K562 (cell line): ENCODE measurements at regions not wholly inside any gene's neighbourhood (a gene's known extent, or its start where the extent isn't known, plus 50 kb on each side); places are given as distances from the start of the nearest gene placed in this dataset.

ENCODE experiments used
- ATAC-seq: fragments of 200-7000 bp; cut with Tn5 transposase; 3 replicates; pipeline ENCODE4 v1.9.1; 2020; ENCODE audit warnings: moderate library complexity
- BruUV-seq: library from RNA; stranded (reverse); fragments of 400-500 nt; replicated peaks from 2 replicates; lab custom pipeline; 2021; lab: Mats Ljungman, UMichigan
- CTCF ChIA-PET: fragments of 300-600 bp; formaldehyde crosslinking; extraction: SDS; loops from one replicate; lab custom pipeline; 2021; ENCODE audit warnings: low intra/inter-chr PET ratio; lab: Yijun Ruan, JAX
- POLR2A ChIA-PET: fragments of 300-600, 350-650 bp; sonication (Branson Sonifier 250); formaldehyde crosslinking; extraction: SDS; loops from one replicate; lab custom pipeline; 2021; ENCODE audit warnings: antibody characterized with exemption, inconsistent platforms; lab: Yijun Ruan, JAX
- DNase-seq, 4 experiments: peaks; one replicate each; pipeline versions ENCODE4 v3.0.0 to v3.0.0-alpha.2; 2011 to 2018; ENCODE audit warnings: low spot score in 3 of 4, mixed read lengths in 3 of 4; ENCODE audit errors: extremely low read depth in 1 of 4
- FAIRE-seq: peaks from 2 replicates; lab custom pipeline; 2011; peaks lifted over from hg19 to GRCh38; lab: Jason Lieb, UNC
- H2AFZ ChIP-seq: 2 replicates; pipeline ENCODE4 v1.6.0; 2011; ENCODE audit warnings: low read depth, low read length, control low read depth, inconsistent platforms
- H3K27ac ChIP-seq: fragments of 200-600 bp; 3 replicates; pipeline ENCODE4 v1.8.0; 2011; ENCODE audit warnings: low read depth, mild to moderate bottlenecking, control low read depth, inconsistent platforms, low read length, moderate library complexity, mixed read lengths; ENCODE audit errors: extremely low read depth
- H3K27me3 ChIP-seq, 2 experiments: fragments of 300-600 bp in 1 of 2; 2 replicates in 1 of 2; 3 replicates in 1 of 2; pipeline versions ENCODE4 v1.6.0 to v1.8.0; 2011; ENCODE audit warnings: inconsistent platforms in 2 of 2, low read length in 2 of 2, mild to moderate bottlenecking in 1 of 2, mixed read lengths in 1 of 2, moderate library complexity in 1 of 2; ENCODE audit not compliant: control insufficient read depth in 2 of 2, insufficient read depth in 2 of 2
- H3K36me3 ChIP-seq: fragments of 300-600 bp; 3 replicates; pipeline ENCODE4 v1.8.0; 2011; ENCODE audit warnings: mild to moderate bottlenecking, low read length, inconsistent platforms; ENCODE audit not compliant: control insufficient read depth, insufficient read depth
- H3K4me1 ChIP-seq, 2 experiments: fragments of 200-600 bp in 1 of 2; replicated peaks in 1 of 2; 2 replicates in 1 of 2; 3 replicates in 1 of 2; pipeline versions ENCODE4 v1.5.1 to v1.8.0; 2011; ENCODE audit warnings: inconsistent platforms in 2 of 2, low read length in 2 of 2, mild to moderate bottlenecking in 1 of 2, mixed read lengths in 1 of 2, moderate library complexity in 1 of 2; ENCODE audit not compliant: control insufficient read depth in 2 of 2, insufficient read depth in 2 of 2
- H3K4me2 ChIP-seq: 2 replicates; pipeline ENCODE4 v1.6.1; 2011; ENCODE audit warnings: low read length, control low read depth, inconsistent platforms, mixed read lengths; ENCODE audit not compliant: insufficient read depth
- H3K4me3 ChIP-seq: fragments of 200-600 bp; sonication (generic), shearing (Covaris generic); 2 replicates; pipeline ENCODE4 v1.5.1; 2016; ENCODE audit warnings: control low read depth, inconsistent platforms
- H3K79me2 ChIP-seq: fragments of 200-600 bp; 3 replicates; pipeline ENCODE4 v1.8.0; 2011; ENCODE audit warnings: low read length, inconsistent platforms; ENCODE audit not compliant: control insufficient read depth, insufficient read depth
- H3K9ac ChIP-seq, 2 experiments: 2 replicates each; pipeline versions ENCODE4 v1.6.0 to v1.6.1; 2011; ENCODE audit warnings: low read depth in 2 of 2, low read length in 2 of 2, control low read depth in 1 of 2, inconsistent platforms in 1 of 2, mild to moderate bottlenecking in 1 of 2, mixed read lengths in 1 of 2; ENCODE audit not compliant: insufficient read depth in 1 of 2
- H3K9me1 ChIP-seq: one replicate; pipeline ENCODE4 v1.6.0; 2011; ENCODE audit warnings: inconsistent platforms, mild to moderate bottlenecking, low read length, moderate library complexity; ENCODE audit not compliant: control insufficient read depth, insufficient read depth
- H3K9me3 ChIP-seq: replicated peaks from 2 replicates; pipeline ENCODE4 v1.5.1; 2011; ENCODE audit warnings: low read depth, low read length, inconsistent platforms; ENCODE audit not compliant: control insufficient read depth, insufficient read depth
- H4K20me1 ChIP-seq: replicated peaks from 2 replicates; pipeline ENCODE4 v1.6.1; 2011; ENCODE audit warnings: low read length, inconsistent platforms, mixed read lengths; ENCODE audit not compliant: control insufficient read depth, insufficient read depth
- ESRRB ChIP-seq: fragments of 250-450 bp; sonication (Bioruptor Pico); IDR thresholded peaks from 2 replicates; pipeline ENCODE4 v1.5.0; 2020; ENCODE audit warnings: mild to moderate bottlenecking, moderate library complexity, borderline replicate concordance
- ETV5 ChIP-seq: sonication (generic); formaldehyde crosslinking; IDR thresholded peaks from 2 replicates; pipeline ENCODE4 v1.4.0; 2020; ENCODE audit warnings: low read depth, mild to moderate bottlenecking, missing genetic modification reagents
- EWSR1 ChIP-seq: fragments of 450-650 bp; IDR thresholded peaks from 2 replicates; pipeline ENCODE4 v1.6.1; 2018; ENCODE audit warnings: borderline replicate concordance, mild to moderate bottlenecking, low read depth, moderate library complexity; ENCODE audit not compliant: partially characterized antibody
- HEY1 ChIP-seq: fragments of 250-450 bp; sonication (Bioruptor Pico); IDR thresholded peaks from 2 replicates; pipeline ENCODE4 v1.5.0; 2020; ENCODE audit warnings: mild to moderate bottlenecking, moderate library complexity, borderline replicate concordance
- IRF2 ChIP-seq: sonication (generic); formaldehyde crosslinking; IDR thresholded peaks from 2 replicates; pipeline ENCODE4 v1.8.1; 2022; ENCODE audit warnings: mild to moderate bottlenecking, missing genetic modification reagents
- NFATC3 ChIP-seq: fragments of 450-650 bp; IDR thresholded peaks from 2 replicates; pipeline ENCODE4 v1.6.1; 2017; ENCODE audit warnings: mild to moderate bottlenecking
- POLR3G ChIP-seq: IDR thresholded peaks from 2 replicates; pipeline ENCODE4 v1.6.1; 2011; ENCODE audit not compliant: insufficient read length, insufficient replicate concordance; ENCODE audit errors: extremely low read depth
- SETDB1 ChIP-seq: IDR thresholded peaks from one replicate; pipeline ENCODE4 v1.6.1; 2012; ENCODE audit warnings: low read length, control low read depth, inconsistent platforms
- SNAPC5 ChIP-seq: fragments of 250-450 bp; sonication (Bioruptor Pico); IDR thresholded peaks from 2 replicates; pipeline ENCODE4 v1.8.0; 2021; ENCODE audit warnings: moderate library complexity, mild to moderate bottlenecking, inconsistent platforms
- TCF3 ChIP-seq: sonication (generic); formaldehyde crosslinking; IDR thresholded peaks from 2 replicates; pipeline ENCODE4 v1.4.0; 2020; ENCODE audit warnings: mild to moderate bottlenecking, missing genetic modification reagents
- ZNF121 ChIP-seq: sonication (generic); formaldehyde crosslinking; conservative IDR thresholded peaks from 2 replicates; pipeline ENCODE4 v1.8.0; 2022; ENCODE audit warnings: missing genetic modification reagents
- ZNF124 ChIP-seq: sonication (generic); formaldehyde crosslinking; IDR thresholded peaks from 2 replicates; pipeline ENCODE4 v1.8.1; 2022; ENCODE audit warnings: missing genetic modification reagents
- ZNF655 ChIP-seq: fragments of 250-450 bp; sonication (Bioruptor Pico); IDR thresholded peaks from 2 replicates; pipeline ENCODE4 v1.5.0; 2021
- ZNF76 ChIP-seq: fragments of 250-450 bp; sonication (Bioruptor Pico); IDR thresholded peaks from 2 replicates; pipeline ENCODE4 v1.4.0; 2020; ENCODE audit warnings: mild to moderate bottlenecking, moderate library complexity, borderline replicate concordance
- WGBS: fragments of 100-300 bp; shearing (Covaris generic); methylation state at CpG from one replicate; pipeline ENCODE4 v1.1.6; 2016; ENCODE audit warnings: low coverage, mixed read lengths; ENCODE audit not compliant: insufficient coverage; ENCODE audit errors: missing lambda C conversion rate; 5-methylcytosine and 5-hydroxymethylcytosine counted together
- in situ Hi-C: fragments of 300-500 bp; cut with MboI; formaldehyde crosslinking; loops from 4 replicates; pipeline ENCODE4 v1.15.0; 2018; ENCODE audit warnings: inconsistent platforms, mixed read lengths
- intact Hi-C: fragments of 100-400 bp; cut with micrococcal nuclease; formaldehyde crosslinking; loops from 2 replicates; pipeline ENCODE4 v1.14.2; 2022
- TF ChIP-seq, protein P1 (sequence below): IDR thresholded peaks from 3 replicates; pipeline ENCODE4 v1.6.1; 2011; ENCODE audit warnings: borderline replicate concordance, mild to moderate bottlenecking; ENCODE audit not compliant: insufficient read length, insufficient read depth

DNA sequence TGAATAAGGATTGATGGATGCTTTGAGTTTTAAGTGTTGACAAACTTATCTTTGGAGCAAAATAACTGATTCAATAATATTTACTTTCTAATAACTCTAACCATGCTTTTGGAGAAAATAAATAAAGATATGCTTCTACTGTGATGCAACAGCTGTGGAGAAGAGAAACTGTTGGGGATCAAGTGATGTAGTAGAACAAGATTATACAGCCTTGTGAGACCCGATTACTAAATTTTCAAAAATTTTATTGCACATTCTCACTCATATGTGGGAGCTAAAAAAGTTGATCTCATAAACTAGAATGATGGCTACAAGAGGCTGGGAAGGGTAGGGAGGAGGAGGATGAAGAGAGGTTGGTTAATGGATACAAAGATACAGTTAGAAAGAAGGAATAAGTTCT lies 85.5 kb upstream of the OXGR1 start:
- H2AFZ ChIP-seq, result no peak overlapping the region
- H3K9me1 ChIP-seq, result no peaks in the 10 kb centered on the region
- ChIA-PET CTCF (no interaction called here), POLR2A (no interaction called here)
- no peak overlapping the region for H3K27ac ChIP-seq
- in situ Hi-C loops, result no loop called here
- no peak for ATAC-seq
- H3K9me3 ChIP-seq, result no peaks in the 10 kb centered on the region
- FAIRE-seq, result no peak
- H3K9ac ChIP-seq, result no peak overlapping the region
- WGBS, result 0% methylated on average over 1 of the region's 1 CpG
- H3K4me2 ChIP-seq, result no peak overlapping the region
- H4K20me1 ChIP-seq, result no peaks in the 10 kb centered on the region
- H3K27me3 ChIP-seq, result no peaks in the 10 kb centered on the region; a peak in 1 of 5 replicates
- no TSS peak for BruUV-seq
- H3K79me2 ChIP-seq, result no peaks in the 10 kb centered on the region
- intact Hi-C loops, result no loop called here
- H3K4me1 ChIP-seq, result no peaks in the 10 kb centered on the region
- no peak for DNase-seq
- TF ChIP-seq ETV5, result no peak
- no peak for TF ChIP-seq SNAPC5 (CRISPR knock-in tag)
- no peak for TF ChIP-seq ESRRB
- no peak overlapping the region for H3K4me3 ChIP-seq
- H3K36me3 ChIP-seq, result no peaks in the 10 kb centered on the region

- Histone ChIP-seq H3K9ac (no peak overlapping the region), H3K9me1 (no peaks in the 10 kb centered on the region), H3K27me3 (no peaks in the 10 kb centered on the region), H3K9me3 (no peaks in the 10 kb centered on the region), H3K36me3 (no peaks in the 10 kb centered on the region), H3K4me2 (no peak overlapping the region), H3K79me2 (no peaks in the 10 kb centered on the region), H3K27ac (no peak overlapping the region), H3K4me1 (no peaks in the 10 kb centered on the region), H2AFZ (no peak overlapping the region), H4K20me1 (no peaks in the 10 kb centered on the region), H3K4me3 (no peak overlapping the region)
- no peak for DNase-seq
- POLR2A ChIA-PET, result no interaction called here
- CTCF ChIA-PET, result no interaction called here
- WGBS, result 1% methylated on average over 6 of the region's 6 CpGs
- intact Hi-C loops (no loop called here), in situ Hi-C loops (no loop called here)
- no peak for TF ChIP-seq ZNF124 (CRISPR knock-in tag)
- TF ChIP-seq, protein P1, sequence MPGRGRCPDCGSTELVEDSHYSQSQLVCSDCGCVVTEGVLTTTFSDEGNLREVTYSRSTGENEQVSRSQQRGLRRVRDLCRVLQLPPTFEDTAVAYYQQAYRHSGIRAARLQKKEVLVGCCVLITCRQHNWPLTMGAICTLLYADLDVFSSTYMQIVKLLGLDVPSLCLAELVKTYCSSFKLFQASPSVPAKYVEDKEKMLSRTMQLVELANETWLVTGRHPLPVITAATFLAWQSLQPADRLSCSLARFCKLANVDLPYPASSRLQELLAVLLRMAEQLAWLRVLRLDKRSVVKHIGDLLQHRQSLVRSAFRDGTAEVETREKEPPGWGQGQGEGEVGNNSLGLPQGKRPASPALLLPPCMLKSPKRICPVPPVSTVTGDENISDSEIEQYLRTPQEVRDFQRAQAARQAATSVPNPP, result no peak
- no peak for TF ChIP-seq POLR3G
- TF ChIP-seq HEY1 (CRISPR knock-in tag), result no peak
- no peak for TF ChIP-seq EWSR1
- no peak for TF ChIP-seq NFATC3
- no peak for TF ChIP-seq SETDB1
- TF ChIP-seq ZNF121 (CRISPR knock-in tag), result no peak
- TF ChIP-seq IRF2, result no peak
- TF ChIP-seq ZNF655 (CRISPR knock-in tag), result no peak
- no peak for TF ChIP-seq TCF3 (CRISPR knock-in tag)
- TF ChIP-seq ZNF76 (CRISPR knock-in tag), result no peak
- no peak for FAIRE-seq
- no peak for ATAC-seq
- no TSS peak for BruUV-seq
Measured at GRCh38 chr13:97082461-97083207, 88.4 kb upstream of the OXGR1 start.
